HepG2 (cell line): ENCODE measurements at regions not wholly inside any gene's neighbourhood (a gene's known extent, or its start where the extent isn't known, plus 50 kb on each side); places are given as distances from the start of the nearest gene placed in this dataset.

Experiments
- ATAC-seq: fragments of 200-7000 bp; cut with Tn5 transposase; 3 replicates; pipeline ENCODE4 v1.9.1; 2020; ENCODE audit warnings: mild to moderate bottlenecking, moderate library complexity
- BruUV-seq: library from RNA; stranded (reverse); fragments of 400-500 nt; replicated peaks from 2 replicates; lab custom pipeline; 2021; lab: Mats Ljungman, UMichigan
- CTCF ChIA-PET: fragments of 300-600 bp; formaldehyde crosslinking; extraction: SDS; loops from one replicate; lab custom pipeline; 2021; ENCODE audit warnings: low total read pairs, inconsistent platforms, low intra/inter-chr PET ratio; lab: Yijun Ruan, JAX
- POLR2A ChIA-PET: fragments of 350-600 bp; sonication (Branson Sonifier 250); formaldehyde crosslinking; loops from one replicate; lab custom pipeline; 2020; ENCODE audit warnings: antibody characterized with exemption, inconsistent platforms; lab: Yijun Ruan, JAX
- DNase-seq: peaks from one replicate; pipeline ENCODE4 v3.0.0-alpha.2; 2015; ENCODE audit warnings: low spot score
- FAIRE-seq: peaks from 3 replicates; lab custom pipeline; 2011; peaks lifted over from hg19 to GRCh38; lab: Jason Lieb, UNC
- H2AFZ ChIP-seq: one replicate; pipeline ENCODE4 v1.6.1; 2011; ENCODE audit warnings: low read length, inconsistent platforms
- H3K27ac ChIP-seq: fragments of 300-600 bp; 3 replicates; pipeline ENCODE4 v1.8.0; 2011; ENCODE audit warnings: mixed run types, mild to moderate bottlenecking, mixed read lengths, low read length, inconsistent platforms; ENCODE audit not compliant: insufficient read depth; ENCODE audit errors: extremely low read length
- H3K27me3 ChIP-seq, 2 experiments: fragments of 200-600 bp in 1 of 2; 2 replicates in 1 of 2; 3 replicates in 1 of 2; pipeline versions ENCODE4 v1.6.0 to v1.8.0; 2011; ENCODE audit warnings: low read length in 2 of 2, mild to moderate bottlenecking in 2 of 2, moderate library complexity in 2 of 2, inconsistent platforms in 1 of 2; ENCODE audit not compliant: insufficient read depth in 2 of 2, control insufficient read depth in 1 of 2
- H3K36me3 ChIP-seq, 2 experiments: fragments of 200-600 bp in 1 of 2; replicated peaks in 1 of 2; 2 replicates in 1 of 2; 3 replicates in 1 of 2; pipeline versions ENCODE4 v1.5.1 to v1.8.0; 2011; ENCODE audit warnings: low read length in 2 of 2, inconsistent platforms in 1 of 2; ENCODE audit not compliant: insufficient read depth in 2 of 2, control insufficient read depth in 1 of 2
- H3K4me1 ChIP-seq: 2 replicates; pipeline ENCODE4 v1.5.1; 2012; ENCODE audit warnings: low read length, inconsistent platforms; ENCODE audit not compliant: insufficient read depth
- H3K4me2 ChIP-seq: 2 replicates; pipeline ENCODE4 v1.6.0; 2011; ENCODE audit warnings: low read depth, low read length, inconsistent platforms
- H3K4me3 ChIP-seq, 3 experiments: fragments of 200-600 bp in 1 of 3; sonication (generic), shearing (Covaris generic) in 1 of 3; replicated peaks in 1 of 3; 2 replicates each; pipeline ENCODE4 v1.5.1; 2011 to 2016; ENCODE audit warnings: low read length in 3 of 3, inconsistent platforms in 2 of 3, low read depth in 2 of 3, mild to moderate bottlenecking in 2 of 3, control low read depth in 1 of 3, mixed read lengths in 1 of 3; ENCODE audit not compliant: insufficient read depth in 1 of 3
- H3K79me2 ChIP-seq: one replicate; pipeline ENCODE4 v1.6.1; 2011; ENCODE audit warnings: low read length, inconsistent platforms; ENCODE audit not compliant: insufficient read depth
- H3K9ac ChIP-seq: 2 replicates; pipeline ENCODE4 v1.6.0; 2011; ENCODE audit warnings: mild to moderate bottlenecking, low read depth, low read length, inconsistent platforms; ENCODE audit not compliant: insufficient read depth
- H3K9me3 ChIP-seq: 2 replicates; pipeline ENCODE4 v1.5.1; 2012; ENCODE audit warnings: mild to moderate bottlenecking, low read length
- H4K20me1 ChIP-seq: 2 replicates; pipeline ENCODE4 v1.6.0; 2011; ENCODE audit warnings: inconsistent platforms, mild to moderate bottlenecking, low read length, moderate library complexity; ENCODE audit not compliant: insufficient read depth
- AGO1 ChIP-seq: fragments of 200-400 bp; formaldehyde crosslinking; IDR thresholded peaks from 2 replicates; pipeline ENCODE4 v1.6.1; 2017; ENCODE audit warnings: mild to moderate bottlenecking, low read depth, low read length, moderate library complexity; ENCODE audit not compliant: poor library complexity, severe bottlenecking
- HOXA9 ChIP-seq: sonication (generic); formaldehyde crosslinking; IDR thresholded peaks from 2 replicates; pipeline ENCODE4 v1.8.1; 2022; ENCODE audit warnings: missing genetic modification reagents, mild to moderate bottlenecking, moderate library complexity, borderline replicate concordance
- KDM1A ChIP-seq: IDR thresholded peaks from 2 replicates; pipeline ENCODE4 v1.6.1; 2016; ENCODE audit warnings: missing compliant biosample characterization
- MED13 ChIP-seq: sonication (generic); formaldehyde crosslinking; IDR thresholded peaks from 2 replicates; pipeline ENCODE4 v1.5.0; 2020; ENCODE audit warnings: missing genetic modification reagents
- NFIB ChIP-seq: sonication (generic); formaldehyde crosslinking; IDR thresholded peaks from 2 replicates; pipeline ENCODE4 v1.9.0; 2021; ENCODE audit warnings: missing genetic modification reagents, mild to moderate bottlenecking, borderline replicate concordance
- NFRKB ChIP-seq: fragments of 450-650 bp; IDR thresholded peaks from 2 replicates; pipeline ENCODE4 v1.6.1; 2017
- POLR2A ChIP-seq, 2 experiments: IDR thresholded peaks; 2 replicates each; pipeline ENCODE4 v1.6.1; 2011; ENCODE audit warnings: low read depth in 2 of 2, low read length in 2 of 2, mild to moderate bottlenecking in 1 of 2, moderate library complexity in 1 of 2; ENCODE audit not compliant: insufficient read depth in 1 of 2
- RBM39 ChIP-seq: fragments of 200-400 bp; formaldehyde crosslinking; IDR thresholded peaks from one replicate; pipeline ENCODE4 v1.6.1; 2018; ENCODE audit warnings: antibody characterized with exemption, mild to moderate bottlenecking, low read depth, low read length; ENCODE audit not compliant: poor library complexity, severe bottlenecking
- RFXANK ChIP-seq: IDR thresholded peaks from 2 replicates; pipeline ENCODE4 v1.6.1; 2016
- TCF12 ChIP-seq, 2 experiments: fragments of 450-650 bp in 1 of 2; sonication (generic) in 1 of 2; formaldehyde crosslinking in 1 of 2; IDR thresholded peaks; 2 replicates each; pipeline versions ENCODE4 v1.6.1 to v1.8.0; 2017 to 2022; ENCODE audit warnings: antibody characterized with exemption in 1 of 2, mild to moderate bottlenecking in 1 of 2, missing genetic modification reagents in 1 of 2, moderate library complexity in 1 of 2
- ZNF441 ChIP-seq: sonication (generic); formaldehyde crosslinking; IDR thresholded peaks from 2 replicates; pipeline ENCODE4 v1.7.0; 2021; ENCODE audit warnings: missing genetic modification reagents, borderline replicate concordance
- ZNF670 ChIP-seq: sonication (generic); formaldehyde crosslinking; IDR thresholded peaks from 2 replicates; pipeline ENCODE4 v1.8.0; 2022; ENCODE audit warnings: mild to moderate bottlenecking, missing genetic modification reagents, borderline replicate concordance
- ZNF713 ChIP-seq: sonication (generic); formaldehyde crosslinking; IDR thresholded peaks from 2 replicates; pipeline ENCODE4 v1.4.0; 2020; ENCODE audit warnings: mild to moderate bottlenecking, missing genetic modification reagents
- ZNF792 ChIP-seq: IDR thresholded peaks from 2 replicates; pipeline ENCODE4 v1.6.1; 2016
- WGBS: methylation state at CpG from one replicate; pipeline ENCODE4 v1.1.6; 2017; ENCODE audit warnings: low lambda C conversion rate; 5-methylcytosine and 5-hydroxymethylcytosine counted together
- in situ Hi-C: cut with HindIII; loops from 2 replicates; pipeline ENCODE4 v1.10.0; 2017; ENCODE audit warnings: low pct_unique_long_range_greater_than_20kb; ENCODE audit not compliant: extremely low pct_ligation_motif_present
- intact Hi-C: fragments of 100-400 bp; cut with micrococcal nuclease; formaldehyde crosslinking; loops from one replicate; pipeline ENCODE4 v1.10.0; 2022; ENCODE audit not compliant: unreplicated experiment
- TF ChIP-seq, protein P1 (sequence below): sonication (generic); formaldehyde crosslinking; IDR thresholded peaks from 2 replicates; pipeline ENCODE4 v1.8.1; 2023; ENCODE audit warnings: mild to moderate bottlenecking, inconsistent platforms, moderate library complexity, missing genetic modification reagents, borderline replicate concordance
- TF ChIP-seq, protein P2 (sequence below): IDR thresholded peaks from 2 replicates; pipeline ENCODE4 v1.6.1; 2016; ENCODE audit warnings: low read depth, missing genetic modification reagents, missing compliant biosample characterization

- Histone ChIP-seq H3K4me3 (no peak overlapping the region), H3K4me1 (no peaks in the 10 kb centered on the region), H2AFZ (no peak overlapping the region), H3K27ac (no peak overlapping the region), H3K9me3 (no peaks in the 10 kb centered on the region), H3K27me3 (no peaks in the 10 kb centered on the region; a peak in 1 of 5 replicates), H3K79me2 (no peaks in the 10 kb centered on the region), H3K36me3 (no peaks in the 10 kb centered on the region), H4K20me1 (no peaks in the 10 kb centered on the region), H3K4me2 (no peak overlapping the region), H3K9ac (no peak overlapping the region)
- WGBS = 21% methylated on average over 3 of the region's 3 CpGs
- DNase-seq (no peak), ATAC-seq (no peak), FAIRE-seq (no peak)
- ChIA-PET CTCF (no interaction called here), POLR2A (no interaction called here)
- intact Hi-C loops (no loop called here), in situ Hi-C loops (no loop called here)
- no TSS peak for BruUV-seq
- TF ChIP-seq RFXANK (CRISPR knock-in tag) (no peak), KDM1A (CRISPR knock-in tag) (no peak), ZNF792 (CRISPR knock-in tag) (no peak), AGO1 (no peak), ZNF670 (CRISPR knock-in tag) (no peak), NFIB (CRISPR knock-in tag) (no peak), NFRKB (no peak), RBM39 (no peak), ZNF713 (no peak), POLR2A (IDR thresholded peaks at IDR 0.05; ENCODE audit: insufficient read depth in 1 of 2, low read depth in 2 of 2, low read length in 2 of 2) (no peak), ZNF441 (no peak), HOXA9 (CRISPR knock-in tag) (no peak), MED13 (no peak), TCF12 (IDR thresholded peaks at IDR 0.05) (no peak), TCF12 (CRISPR knock-in tag; IDR thresholded peaks at IDR 0.05) (no peak)
- TF ChIP-seq, protein P1, sequence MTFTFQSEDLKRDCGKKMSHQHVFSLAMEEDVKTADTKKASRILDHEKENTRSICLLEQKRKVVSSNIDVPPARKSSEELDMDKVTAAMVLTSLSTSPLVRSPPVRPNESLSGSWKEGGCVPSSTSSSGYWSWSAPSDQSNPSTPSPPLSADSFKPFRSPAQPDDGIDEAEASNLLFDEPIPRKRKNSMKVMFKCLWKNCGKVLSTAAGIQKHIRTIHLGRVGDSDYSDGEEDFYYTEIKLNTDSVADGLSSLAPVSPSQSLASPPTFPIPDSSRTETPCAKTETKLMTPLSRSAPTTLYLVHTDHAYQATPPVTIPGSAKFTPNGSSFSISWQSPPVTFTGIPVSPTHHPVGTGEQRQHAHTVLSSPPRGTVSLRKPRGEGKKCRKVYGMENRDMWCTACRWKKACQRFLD (CRISPR knock-in tag) = no peak
- TF ChIP-seq, protein P2, sequence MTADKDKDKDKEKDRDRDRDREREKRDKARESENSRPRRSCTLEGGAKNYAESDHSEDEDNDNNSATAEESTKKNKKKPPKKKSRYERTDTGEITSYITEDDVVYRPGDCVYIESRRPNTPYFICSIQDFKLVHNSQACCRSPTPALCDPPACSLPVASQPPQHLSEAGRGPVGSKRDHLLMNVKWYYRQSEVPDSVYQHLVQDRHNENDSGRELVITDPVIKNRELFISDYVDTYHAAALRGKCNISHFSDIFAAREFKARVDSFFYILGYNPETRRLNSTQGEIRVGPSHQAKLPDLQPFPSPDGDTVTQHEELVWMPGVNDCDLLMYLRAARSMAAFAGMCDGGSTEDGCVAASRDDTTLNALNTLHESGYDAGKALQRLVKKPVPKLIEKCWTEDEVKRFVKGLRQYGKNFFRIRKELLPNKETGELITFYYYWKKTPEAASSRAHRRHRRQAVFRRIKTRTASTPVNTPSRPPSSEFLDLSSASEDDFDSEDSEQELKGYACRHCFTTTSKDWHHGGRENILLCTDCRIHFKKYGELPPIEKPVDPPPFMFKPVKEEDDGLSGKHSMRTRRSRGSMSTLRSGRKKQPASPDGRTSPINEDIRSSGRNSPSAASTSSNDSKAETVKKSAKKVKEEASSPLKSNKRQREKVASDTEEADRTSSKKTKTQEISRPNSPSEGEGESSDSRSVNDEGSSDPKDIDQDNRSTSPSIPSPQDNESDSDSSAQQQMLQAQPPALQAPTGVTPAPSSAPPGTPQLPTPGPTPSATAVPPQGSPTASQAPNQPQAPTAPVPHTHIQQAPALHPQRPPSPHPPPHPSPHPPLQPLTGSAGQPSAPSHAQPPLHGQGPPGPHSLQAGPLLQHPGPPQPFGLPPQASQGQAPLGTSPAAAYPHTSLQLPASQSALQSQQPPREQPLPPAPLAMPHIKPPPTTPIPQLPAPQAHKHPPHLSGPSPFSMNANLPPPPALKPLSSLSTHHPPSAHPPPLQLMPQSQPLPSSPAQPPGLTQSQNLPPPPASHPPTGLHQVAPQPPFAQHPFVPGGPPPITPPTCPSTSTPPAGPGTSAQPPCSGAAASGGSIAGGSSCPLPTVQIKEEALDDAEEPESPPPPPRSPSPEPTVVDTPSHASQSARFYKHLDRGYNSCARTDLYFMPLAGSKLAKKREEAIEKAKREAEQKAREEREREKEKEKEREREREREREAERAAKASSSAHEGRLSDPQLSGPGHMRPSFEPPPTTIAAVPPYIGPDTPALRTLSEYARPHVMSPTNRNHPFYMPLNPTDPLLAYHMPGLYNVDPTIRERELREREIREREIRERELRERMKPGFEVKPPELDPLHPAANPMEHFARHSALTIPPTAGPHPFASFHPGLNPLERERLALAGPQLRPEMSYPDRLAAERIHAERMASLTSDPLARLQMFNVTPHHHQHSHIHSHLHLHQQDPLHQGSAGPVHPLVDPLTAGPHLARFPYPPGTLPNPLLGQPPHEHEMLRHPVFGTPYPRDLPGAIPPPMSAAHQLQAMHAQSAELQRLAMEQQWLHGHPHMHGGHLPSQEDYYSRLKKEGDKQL (CRISPR knock-in tag) = no peak
Measured at GRCh38 chr1:187476671-187477070, 647.9 kb downstream of the PLA2G4A start.
